ENCODE measurements at regions not wholly inside any gene's neighbourhood (a gene's known extent, or its start where the extent isn't known, plus 50 kb on each side); places are given as distances from the start of the nearest gene placed in this dataset.

DNA sequence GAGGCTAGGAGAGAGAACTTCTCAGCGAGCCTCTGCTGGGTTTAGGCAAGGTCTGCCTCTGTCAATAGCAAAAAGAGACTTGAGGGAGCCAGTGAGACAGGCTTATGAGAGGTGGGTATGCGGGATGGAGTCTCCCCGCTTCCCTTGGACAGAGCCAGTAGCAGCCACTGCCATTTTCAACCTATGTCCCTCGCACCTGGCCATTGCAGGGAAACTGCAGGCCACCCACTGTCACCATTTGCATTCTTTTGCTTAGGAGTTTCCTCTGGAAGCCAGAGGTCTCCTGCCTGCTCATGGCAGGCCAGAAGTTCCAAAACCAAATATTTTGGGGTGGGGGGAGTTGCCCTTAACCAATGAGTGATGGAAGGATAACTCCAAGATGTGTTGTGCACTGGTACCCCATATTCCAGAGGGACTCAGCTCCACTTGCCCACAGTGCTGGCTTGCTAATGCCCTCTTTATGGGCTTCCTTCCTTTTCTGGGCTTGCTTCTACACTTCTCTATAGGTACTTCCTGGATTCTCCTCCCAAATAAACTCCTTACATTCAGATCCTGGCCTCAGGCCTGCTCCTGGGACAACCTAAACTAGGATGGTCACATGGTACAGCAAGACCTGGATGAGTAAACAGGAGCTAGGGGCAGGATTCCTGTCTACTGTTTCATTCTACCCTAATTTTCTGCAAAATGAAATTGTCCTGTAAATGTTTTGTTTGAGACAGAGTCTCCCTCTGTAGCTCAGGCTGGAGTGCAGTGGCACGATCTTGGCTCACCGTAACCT lies 108.9 kb upstream of the PROK2 start:
- Histone ChIP-seq H2AK9ac (replicated peaks; ENCODE audit: low read depth, low read length, poor library complexity) (no peak overlapping the region), H2BK15ac (ENCODE audit: low read depth, low read length) (no peak overlapping the region), H4K8ac (ENCODE audit: low read depth in 2 of 2, low read length in 2 of 2) (no peak overlapping the region), H2BK5ac (ENCODE audit: low read depth, low read length, poor library complexity, severe bottlenecking) (no peak overlapping the region), H3K18ac (ENCODE audit: low read depth, low read length) (no peak overlapping the region), H3K4me3 (ENCODE audit: insufficient read depth, low read depth, low read length) (no peak overlapping the region), H3K79me1 (ENCODE audit: low read depth in 1 of 2, low read length in 2 of 2) (no peaks in the 10 kb centered on the region), H3K27ac (ENCODE audit: insufficient read depth, low read length) (no peak overlapping the region), H4K91ac (ENCODE audit: insufficient read depth, low read depth, low read length) (no peak overlapping the region), H4K20me1 (ENCODE audit: insufficient read depth, low read length) (no peaks in the 10 kb centered on the region), H3K9me1 (ENCODE audit: insufficient read depth, low read length) (no peaks in the 10 kb centered on the region), H3K9me3 (ENCODE audit: control insufficient read depth, insufficient read depth, low read length) (no peaks in the 10 kb centered on the region), H4K5ac (ENCODE audit: low read depth, low read length) (no peak overlapping the region), H3K36me3 (ENCODE audit: control insufficient read depth, insufficient read depth, low read length) (no peaks in the 10 kb centered on the region), H3K4me1 (ENCODE audit: control insufficient read depth, insufficient read depth, low read length) (no peaks in the 10 kb centered on the region), H3K27me3 (ENCODE audit: control insufficient read depth, insufficient read depth, low read length) (peaks cover 6% of the 10 kb centered on the region; the same call in 1 of the 2 replicates), H2BK120ac (ENCODE audit: low read depth, low read length) (no peak overlapping the region), H3K23ac (ENCODE audit: low read depth, low read length) (no peak overlapping the region), H2AFZ (replicated peaks; ENCODE audit: low read length, poor library complexity) (no peak overlapping the region), H2BK20ac (ENCODE audit: low read depth, low read length) (no peak overlapping the region), H3K4ac (ENCODE audit: low read depth, low read length) (no peak overlapping the region), H2AK5ac (ENCODE audit: low read depth, low read length) (no peak overlapping the region), H3K14ac (replicated peaks; ENCODE audit: low read depth, low read length) (no peak overlapping the region), H3K56ac (ENCODE audit: extremely low read depth, insufficient read depth, low read length) (no peak overlapping the region), H3K4me2 (ENCODE audit: low read depth, low read length) (no peak overlapping the region), H3K9ac (ENCODE audit: low read depth, low read length) (no peak overlapping the region)
- DNase-seq (no peak), ATAC-seq (ENCODE audit: low read depth) (no peak)
- no CpG with 5 or more reads among the region's 6 CpGs for WGBS, 2 experiments (ENCODE audit: extremely low coverage in 2 of 2, insufficient read length in 1 of 2)
- CTCF ChIA-PET = no interaction called here
- BruUV-seq (replicated peaks) = no TSS peak
- no peak for TF ChIP-seq CTCF (conservative IDR thresholded peaks at IDR 0.05; ENCODE audit: low read depth, low read length)
- no peak for TF ChIP-seq NFE2L2 (IDR thresholded peaks at IDR 0.05; ENCODE audit: low read depth, low read length)
- no peak for TF ChIP-seq MAZ (IDR thresholded peaks at IDR 0.05; ENCODE audit: borderline replicate concordance, low read depth, low read length)
- no peak for TF ChIP-seq SMC3 (IDR thresholded peaks at IDR 0.05; ENCODE audit: low read depth, low read length)
- no peak for TF ChIP-seq POLR2A (IDR thresholded peaks at IDR 0.05; ENCODE audit: low read depth, low read length)
- TF ChIP-seq, protein P1, sequence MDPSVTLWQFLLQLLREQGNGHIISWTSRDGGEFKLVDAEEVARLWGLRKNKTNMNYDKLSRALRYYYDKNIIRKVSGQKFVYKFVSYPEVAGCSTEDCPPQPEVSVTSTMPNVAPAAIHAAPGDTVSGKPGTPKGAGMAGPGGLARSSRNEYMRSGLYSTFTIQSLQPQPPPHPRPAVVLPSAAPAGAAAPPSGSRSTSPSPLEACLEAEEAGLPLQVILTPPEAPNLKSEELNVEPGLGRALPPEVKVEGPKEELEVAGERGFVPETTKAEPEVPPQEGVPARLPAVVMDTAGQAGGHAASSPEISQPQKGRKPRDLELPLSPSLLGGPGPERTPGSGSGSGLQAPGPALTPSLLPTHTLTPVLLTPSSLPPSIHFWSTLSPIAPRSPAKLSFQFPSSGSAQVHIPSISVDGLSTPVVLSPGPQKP (IDR thresholded peaks at IDR 0.05; ENCODE audit: borderline replicate concordance, low read depth, low read length) = no peak
- no peak for TF ChIP-seq RCOR1 (IDR thresholded peaks at IDR 0.05; ENCODE audit: insufficient replicate concordance, low read length)
- TF ChIP-seq, protein P2, sequence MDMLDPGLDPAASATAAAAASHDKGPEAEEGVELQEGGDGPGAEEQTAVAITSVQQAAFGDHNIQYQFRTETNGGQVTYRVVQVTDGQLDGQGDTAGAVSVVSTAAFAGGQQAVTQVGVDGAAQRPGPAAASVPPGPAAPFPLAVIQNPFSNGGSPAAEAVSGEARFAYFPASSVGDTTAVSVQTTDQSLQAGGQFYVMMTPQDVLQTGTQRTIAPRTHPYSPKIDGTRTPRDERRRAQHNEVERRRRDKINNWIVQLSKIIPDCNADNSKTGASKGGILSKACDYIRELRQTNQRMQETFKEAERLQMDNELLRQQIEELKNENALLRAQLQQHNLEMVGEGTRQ (IDR thresholded peaks at IDR 0.05; ENCODE audit: low read depth, low read length) = no peak
- TF ChIP-seq CEBPB (IDR thresholded peaks at IDR 0.05; ENCODE audit: low read depth, low read length) = no peak
- no peak for TF ChIP-seq MXI1 (IDR thresholded peaks at IDR 0.05; ENCODE audit: borderline replicate concordance, low read depth, low read length)
- no peak for TF ChIP-seq BHLHE40 (IDR thresholded peaks at IDR 0.05; ENCODE audit: low read depth, low read length)
- TF ChIP-seq MAFK (IDR thresholded peaks at IDR 0.05; ENCODE audit: low read depth, low read length) = no peak
- TF ChIP-seq FOS (IDR thresholded peaks at IDR 0.05; ENCODE audit: low read depth, low read length) = no peak
- TF ChIP-seq RAD21 (IDR thresholded peaks at IDR 0.05; ENCODE audit: low read length) = no peak
- TF ChIP-seq CHD1 (IDR thresholded peaks at IDR 0.05; ENCODE audit: low read depth, low read length) = no peak
- no peak for TF ChIP-seq RFX5 (IDR thresholded peaks at IDR 0.05; ENCODE audit: low read depth, low read length)
- in situ Hi-C loops (cut with MboI; ENCODE audit: low sequenced_read_pairs) (loop anchor here (25.0 kb wide), 1 partner anchor 1193 kb away; no protein-coding TSS in a partner anchor), dilution Hi-C loops (cut with HindIII; ENCODE audit: low sequenced_read_pairs, unreplicated experiment) (no loop called here), intact Hi-C loops (cut with micrococcal nuclease) (no loop called here)
- POLR2A ChIA-PET (ENCODE audit: unreplicated experiment) = no interaction called here

Data from IMR-90 (cell line).